Neural cell (in vitro differentiated cells): ENCODE measurements at regions not wholly inside any gene's neighbourhood (a gene's known extent, or its start where the extent isn't known, plus 50 kb on each side); places are given as distances from the start of the nearest gene placed in this dataset.
"Not testable (repeated sequence)": the region's sequence is repeated elsewhere in the genome, so short reads cannot be mapped to it uniquely, and the experiment has no call there.

Experiments used
- H2AFZ ChIP-seq: fragments of 200-600, 300-800 bp; sonication (generic), shearing (Covaris generic); 2 replicates; pipeline ENCODE4 v1.6.0; 2014; ENCODE audit warnings: low read depth, mild to moderate bottlenecking, antibody characterized with exemption, low read length, moderate library complexity
- H3F3A ChIP-seq: fragments of 200-600 bp; shearing (Covaris generic); 2 replicates; pipeline ENCODE4 v1.6.1; 2016; ENCODE audit warnings: mild to moderate bottlenecking, moderate library complexity, mixed read lengths, antibody characterized with exemption, low read length; ENCODE audit not compliant: insufficient read depth, poor library complexity, severe bottlenecking
- H3K27ac ChIP-seq: fragments of 200-600, 300-800 bp; sonication (generic), shearing (Covaris generic); 2 replicates; pipeline ENCODE4 v1.5.1; 2014; ENCODE audit warnings: mild to moderate bottlenecking, low read length, moderate library complexity
- H3K27me3 ChIP-seq: fragments of 300-800, 200-600 bp; sonication (generic), shearing (Covaris generic); 2 replicates; pipeline ENCODE4 v1.6.0; 2014; ENCODE audit warnings: mild to moderate bottlenecking, low read depth, low read length, moderate library complexity; ENCODE audit not compliant: insufficient read depth
- H3K36me3 ChIP-seq: fragments of 300-800, 200-600 bp; sonication (generic), shearing (Covaris generic); 2 replicates; pipeline ENCODE4 v1.5.1; 2014; ENCODE audit warnings: mild to moderate bottlenecking, antibody characterized with exemption, low read length, moderate library complexity; ENCODE audit not compliant: insufficient read depth
- H3K4me2 ChIP-seq: fragments of 300-800, 200-600 bp; sonication (generic), shearing (Covaris generic); 2 replicates; pipeline ENCODE4 v1.6.0; 2014; ENCODE audit warnings: mild to moderate bottlenecking, low read length
- H3K4me3 ChIP-seq: fragments of 300-800, 200-600 bp; sonication (generic), shearing (Covaris generic); 2 replicates; pipeline ENCODE4 v1.5.1; 2014; ENCODE audit warnings: mild to moderate bottlenecking, low read length, moderate library complexity
- H3K79me2 ChIP-seq: fragments of 200-600 bp; shearing (Covaris generic); replicated peaks from 2 replicates; pipeline ENCODE4 v1.6.0; 2014; ENCODE audit warnings: mild to moderate bottlenecking, low read length, moderate library complexity; ENCODE audit not compliant: insufficient read depth
- H3K9ac ChIP-seq: fragments of 300-800, 200-600 bp; sonication (generic), shearing (Covaris generic); 2 replicates; pipeline ENCODE4 v1.6.1; 2016; ENCODE audit warnings: mild to moderate bottlenecking, low read length, mixed read lengths
- H3K9me2 ChIP-seq: fragments of 200-600 bp; shearing (Covaris generic); 2 replicates; pipeline ENCODE4 v1.6.1; 2016; ENCODE audit warnings: mild to moderate bottlenecking, low read length, mixed read lengths; ENCODE audit not compliant: insufficient read depth
- H3K9me3 ChIP-seq: fragments of 200-600, 300-800 bp; sonication (generic), shearing (Covaris generic); 2 replicates; pipeline ENCODE4 v1.6.1; 2016; ENCODE audit warnings: mild to moderate bottlenecking, mixed run types, low read length, moderate library complexity, mixed read lengths
- H4K20me1 ChIP-seq: fragments of 200-600 bp; shearing (Covaris generic); 2 replicates; pipeline ENCODE4 v1.6.1; 2016; ENCODE audit warnings: mild to moderate bottlenecking, mixed run types; ENCODE audit not compliant: insufficient read depth
- CTCF ChIP-seq: fragments of 450-650 bp; IDR thresholded peaks from 2 replicates; pipeline ENCODE4 v1.5.1; 2014; ENCODE audit warnings: antibody characterized with exemption, mild to moderate bottlenecking, moderate library complexity; ENCODE audit not compliant: poor library complexity, severe bottlenecking
- EP300 ChIP-seq: fragments of 450-650 bp; conservative IDR thresholded peaks from 2 replicates; pipeline ENCODE4 v1.6.1; 2014; ENCODE audit warnings: antibody characterized with exemption, mild to moderate bottlenecking, moderate library complexity; ENCODE audit not compliant: poor library complexity, severe bottlenecking
- EZH2 ChIP-seq: fragments of 200-600, 300-800 bp; shearing (Covaris generic), sonication (generic); IDR thresholded peaks from 2 replicates; pipeline ENCODE4 v1.6.1; 2014; ENCODE audit warnings: antibody characterized with exemption, low read length, borderline replicate concordance, mild to moderate bottlenecking; ENCODE audit not compliant: insufficient read depth, poor library complexity, severe bottlenecking
- MXI1 ChIP-seq: fragments of 450-650 bp; conservative IDR thresholded peaks from 2 replicates; pipeline ENCODE4 v1.6.1; 2014; ENCODE audit warnings: antibody characterized with exemption, mild to moderate bottlenecking; ENCODE audit not compliant: poor library complexity, severe bottlenecking
- POLR2AphosphoS5 ChIP-seq: IDR thresholded peaks from 2 replicates; pipeline ENCODE4 v1.6.1; 2012
- RAD21 ChIP-seq: fragments of 450-650 bp; conservative IDR thresholded peaks from 2 replicates; pipeline ENCODE4 v1.6.1; 2014; ENCODE audit warnings: antibody characterized with exemption, mild to moderate bottlenecking, moderate library complexity
- SMC3 ChIP-seq: fragments of 450-650 bp; conservative IDR thresholded peaks from 2 replicates; pipeline ENCODE4 v1.6.1; 2014; ENCODE audit warnings: antibody characterized with exemption, mild to moderate bottlenecking, moderate library complexity; ENCODE audit not compliant: poor library complexity
- TAF1 ChIP-seq: IDR thresholded peaks from 2 replicates; pipeline ENCODE4 v1.6.1; 2012; ENCODE audit warnings: low read depth
- TF ChIP-seq, protein P1 (sequence below): IDR thresholded peaks from 2 replicates; pipeline ENCODE4 v1.6.1; 2012; ENCODE audit warnings: borderline replicate concordance

DNA sequence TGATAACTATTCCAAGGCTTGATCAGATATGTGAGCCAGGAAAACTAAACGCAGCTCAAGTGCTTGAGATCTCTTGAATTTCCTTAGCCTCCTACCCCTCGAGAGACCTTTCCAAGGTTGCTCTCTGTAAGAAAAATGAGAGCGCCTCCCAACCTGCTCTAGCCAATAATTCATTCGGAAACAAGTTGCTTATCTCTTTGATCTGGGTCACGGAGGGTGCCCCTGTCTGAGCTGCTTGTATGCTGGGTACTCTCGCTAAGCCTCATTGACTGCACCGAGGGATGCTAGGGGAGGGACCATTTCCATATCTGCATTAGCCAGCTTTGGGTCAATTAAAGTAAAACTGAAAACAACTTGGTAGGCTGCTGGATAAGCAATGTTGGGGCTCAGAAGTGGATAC lies 70.1 kb upstream of the SHISA6 start:
- no peaks in the 10 kb centered on the region for H4K20me1 ChIP-seq
- H3K4me2 ChIP-seq: no peak overlapping the region
- TF ChIP-seq TAF1 (no peak), MXI1 (no peak), EZH2 (no peak), CTCF (no peak), RAD21 (no peak), POLR2AphosphoS5 (no peak), SMC3 (no peak), EP300 (no peak)
- TF ChIP-seq, protein P1, sequence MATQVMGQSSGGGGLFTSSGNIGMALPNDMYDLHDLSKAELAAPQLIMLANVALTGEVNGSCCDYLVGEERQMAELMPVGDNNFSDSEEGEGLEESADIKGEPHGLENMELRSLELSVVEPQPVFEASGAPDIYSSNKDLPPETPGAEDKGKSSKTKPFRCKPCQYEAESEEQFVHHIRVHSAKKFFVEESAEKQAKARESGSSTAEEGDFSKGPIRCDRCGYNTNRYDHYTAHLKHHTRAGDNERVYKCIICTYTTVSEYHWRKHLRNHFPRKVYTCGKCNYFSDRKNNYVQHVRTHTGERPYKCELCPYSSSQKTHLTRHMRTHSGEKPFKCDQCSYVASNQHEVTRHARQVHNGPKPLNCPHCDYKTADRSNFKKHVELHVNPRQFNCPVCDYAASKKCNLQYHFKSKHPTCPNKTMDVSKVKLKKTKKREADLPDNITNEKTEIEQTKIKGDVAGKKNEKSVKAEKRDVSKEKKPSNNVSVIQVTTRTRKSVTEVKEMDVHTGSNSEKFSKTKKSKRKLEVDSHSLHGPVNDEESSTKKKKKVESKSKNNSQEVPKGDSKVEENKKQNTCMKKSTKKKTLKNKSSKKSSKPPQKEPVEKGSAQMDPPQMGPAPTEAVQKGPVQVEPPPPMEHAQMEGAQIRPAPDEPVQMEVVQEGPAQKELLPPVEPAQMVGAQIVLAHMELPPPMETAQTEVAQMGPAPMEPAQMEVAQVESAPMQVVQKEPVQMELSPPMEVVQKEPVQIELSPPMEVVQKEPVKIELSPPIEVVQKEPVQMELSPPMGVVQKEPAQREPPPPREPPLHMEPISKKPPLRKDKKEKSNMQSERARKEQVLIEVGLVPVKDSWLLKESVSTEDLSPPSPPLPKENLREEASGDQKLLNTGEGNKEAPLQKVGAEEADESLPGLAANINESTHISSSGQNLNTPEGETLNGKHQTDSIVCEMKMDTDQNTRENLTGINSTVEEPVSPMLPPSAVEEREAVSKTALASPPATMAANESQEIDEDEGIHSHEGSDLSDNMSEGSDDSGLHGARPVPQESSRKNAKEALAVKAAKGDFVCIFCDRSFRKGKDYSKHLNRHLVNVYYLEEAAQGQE: no peak
- no peaks in the 10 kb centered on the region for H3K9me3 ChIP-seq
- no peaks in the 10 kb centered on the region for H3K36me3 ChIP-seq
- no peaks in the 10 kb centered on the region for H3K79me2 ChIP-seq
- no peak overlapping the region for H3K4me3 ChIP-seq
- H3K27me3 ChIP-seq: no peaks in the 10 kb centered on the region
- H2AFZ ChIP-seq: no peak overlapping the region
- H3K9ac ChIP-seq: no peak overlapping the region
- H3F3A ChIP-seq: no peaks in the 10 kb centered on the region
- no peak overlapping the region for H3K27ac ChIP-seq
- H3K9me2 ChIP-seq: no peaks in the 10 kb centered on the region

GRCh38 chr17:11151818-11152425 lies 89.1 kb upstream of the SHISA6 start:
- Histone ChIP-seq H2AFZ (no peak overlapping the region), H3K4me3 (no peak overlapping the region), H3F3A (no peaks in the 10 kb centered on the region), H3K36me3 (no peaks in the 10 kb centered on the region), H3K9me3 (no peaks in the 10 kb centered on the region), H3K27me3 (no peaks in the 10 kb centered on the region), H4K20me1 (no peaks in the 10 kb centered on the region), H3K27ac (no peak overlapping the region), H3K4me2 (no peak overlapping the region), H3K9ac (no peak overlapping the region), H3K9me2 (no peaks in the 10 kb centered on the region), H3K79me2 (no peaks in the 10 kb centered on the region)
- no peak for TF ChIP-seq EZH2

DNA sequence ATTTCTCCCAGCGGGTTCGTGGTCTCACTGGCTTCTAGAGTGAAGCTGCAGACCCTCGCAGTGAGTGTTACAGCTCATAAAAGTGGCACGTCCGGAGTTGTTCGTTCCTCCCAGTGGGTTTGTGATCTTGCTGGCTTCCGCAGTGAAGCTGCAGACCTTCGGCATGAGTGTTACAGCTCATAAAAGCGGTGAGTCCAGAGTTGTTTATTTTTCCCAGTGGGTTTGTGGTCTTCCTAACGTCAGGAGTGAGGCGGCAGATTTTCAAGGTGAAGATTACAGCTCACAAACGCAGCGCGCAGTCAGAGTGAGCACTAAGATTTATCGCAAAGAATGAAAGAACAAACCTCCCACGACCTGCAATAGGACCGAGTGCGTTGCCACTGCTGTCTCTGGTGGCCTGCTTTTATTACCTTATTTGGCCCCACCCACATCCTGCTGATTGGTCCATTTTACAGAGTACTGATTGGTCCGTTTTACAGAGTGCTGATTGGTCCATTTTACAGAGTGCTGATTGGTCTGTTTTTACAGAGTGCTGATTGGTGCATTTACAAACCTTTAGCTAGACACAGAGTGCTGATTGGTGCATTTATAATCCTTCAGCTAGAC lies 90.0 kb upstream of the SHISA6 start:
- not testable (repeated sequence) for H3K9me2 ChIP-seq, H3F3A ChIP-seq, H3K9me3 ChIP-seq, H3K4me2 ChIP-seq, H3K4me3 ChIP-seq, H3K79me2 ChIP-seq, H3K36me3 ChIP-seq, H3K27ac ChIP-seq, H2AFZ ChIP-seq, H3K27me3 ChIP-seq, H4K20me1 ChIP-seq, H3K9ac ChIP-seq
